H9 (cell line): ENCODE measurements at regions not wholly inside any gene's neighbourhood (a gene's known extent, or its start where the extent isn't known, plus 50 kb on each side); places are given as distances from the start of the nearest gene placed in this dataset.
"Not testable (repeated sequence)": the region's sequence is repeated elsewhere in the genome, so short reads cannot be mapped to it uniquely, and the experiment has no call there.

Experiments
- DNase-seq: peaks from one replicate; pipeline ENCODE4 v3.0.0-alpha.2; 2017
- H2AFZ ChIP-seq: one replicate; pipeline ENCODE4 v1.6.1; 2013; ENCODE audit warnings: mild to moderate bottlenecking, low read length, control low read depth, moderate library complexity
- H2AK5ac ChIP-seq: 2 replicates; pipeline ENCODE4 v1.6.1; 2013; ENCODE audit warnings: low read length, control low read depth, mixed read lengths; ENCODE audit not compliant: insufficient read length
- H2BK120ac ChIP-seq: one replicate; pipeline ENCODE4 v1.6.1; 2013; ENCODE audit warnings: low read depth, mild to moderate bottlenecking, low read length, control low read depth, inconsistent platforms; ENCODE audit not compliant: poor library complexity, severe bottlenecking
- H2BK12ac ChIP-seq: 2 replicates; pipeline ENCODE4 v1.6.1; 2013; ENCODE audit warnings: low read length, control low read depth, mixed read lengths, low read depth; ENCODE audit not compliant: insufficient read length
- H2BK15ac ChIP-seq: 2 replicates; pipeline ENCODE4 v1.6.1; 2013; ENCODE audit warnings: low read depth, low read length, control low read depth
- H2BK20ac ChIP-seq: one replicate; pipeline ENCODE4 v1.6.1; 2013; ENCODE audit warnings: low read depth, mild to moderate bottlenecking, low read length, control low read depth, inconsistent platforms; ENCODE audit not compliant: poor library complexity, severe bottlenecking
- H2BK5ac ChIP-seq: 2 replicates; pipeline ENCODE4 v1.6.1; 2013; ENCODE audit warnings: low read length, control low read depth, mixed read lengths; ENCODE audit not compliant: insufficient read length
- H3K14ac ChIP-seq: 2 replicates; pipeline ENCODE4 v1.6.1; 2013; ENCODE audit warnings: low read length, control low read depth; ENCODE audit not compliant: insufficient read depth
- H3K18ac ChIP-seq: 2 replicates; pipeline ENCODE4 v1.6.1; 2013; ENCODE audit warnings: low read depth, mild to moderate bottlenecking, mixed read lengths, low read length, control low read depth; ENCODE audit not compliant: insufficient read length
- H3K23ac ChIP-seq: 2 replicates; pipeline ENCODE4 v1.6.1; 2013; ENCODE audit warnings: low read length, control low read depth, mixed read lengths, low read depth; ENCODE audit not compliant: insufficient read length
- H3K23me2 ChIP-seq: 2 replicates; pipeline ENCODE4 v1.6.1; 2013; ENCODE audit warnings: low read depth, mild to moderate bottlenecking, mixed read lengths, low read length, control low read depth; ENCODE audit not compliant: insufficient read length, poor library complexity, severe bottlenecking
- H3K27ac ChIP-seq: 2 replicates; pipeline ENCODE4 v1.5.1; 2013; ENCODE audit warnings: low read length, control low read depth, mixed read lengths, low read depth; ENCODE audit not compliant: insufficient read length
- H3K27me3 ChIP-seq: 2 replicates; pipeline ENCODE4 v1.6.1; 2013; ENCODE audit warnings: low read length, control low read depth, inconsistent platforms; ENCODE audit not compliant: insufficient read depth
- H3K4ac ChIP-seq: 2 replicates; pipeline ENCODE4 v1.6.1; 2013; ENCODE audit warnings: low read depth, mild to moderate bottlenecking, control low read depth, inconsistent platforms, low read length, moderate library complexity
- H3K4me1 ChIP-seq: 2 replicates; pipeline ENCODE4 v1.6.1; 2013; ENCODE audit warnings: low read length, control low read depth, inconsistent platforms; ENCODE audit not compliant: insufficient read depth
- H3K4me2 ChIP-seq: 2 replicates; pipeline ENCODE4 v1.6.1; 2013; ENCODE audit warnings: low read length, control low read depth, mixed read lengths; ENCODE audit not compliant: insufficient read length, insufficient read depth
- H3K56ac ChIP-seq: 2 replicates; pipeline ENCODE4 v1.6.1; 2013; ENCODE audit warnings: low read depth, mild to moderate bottlenecking, mixed read lengths, low read length, control low read depth; ENCODE audit not compliant: insufficient read length
- H3K79me1 ChIP-seq: 2 replicates; pipeline ENCODE4 v1.6.1; 2013; ENCODE audit warnings: low read depth, mild to moderate bottlenecking, moderate library complexity, low read length, control low read depth, inconsistent platforms; ENCODE audit not compliant: insufficient read depth, poor library complexity, severe bottlenecking
- H3K79me2 ChIP-seq: 2 replicates; pipeline ENCODE4 v1.6.1; 2013; ENCODE audit warnings: low read length, control low read depth, inconsistent platforms; ENCODE audit not compliant: insufficient read depth
- H3K9ac ChIP-seq: 2 replicates; pipeline ENCODE4 v1.6.1; 2013; ENCODE audit warnings: low read length, control low read depth, mixed read lengths; ENCODE audit not compliant: insufficient read length; ENCODE audit errors: extremely low read depth
- H3K9me3 ChIP-seq: one replicate; pipeline ENCODE4 v1.6.1; 2013; ENCODE audit warnings: low read depth, low read length, inconsistent platforms; ENCODE audit not compliant: control insufficient read depth
- H3T11ph ChIP-seq: one replicate; pipeline ENCODE4 v1.6.1; 2013; ENCODE audit warnings: mild to moderate bottlenecking, low read length, control low read depth, inconsistent platforms
- H4K20me1 ChIP-seq: one replicate; pipeline ENCODE4 v1.6.1; 2013; ENCODE audit not compliant: control insufficient read depth, insufficient read length, insufficient read depth
- H4K5ac ChIP-seq: 2 replicates; pipeline ENCODE4 v1.6.1; 2013; ENCODE audit warnings: low read depth, mild to moderate bottlenecking, mixed read lengths, low read length, control low read depth; ENCODE audit not compliant: insufficient read length
- H4K8ac ChIP-seq: replicated peaks from 2 replicates; pipeline ENCODE4 v1.6.1; 2013; ENCODE audit warnings: low read length, control low read depth, mixed read lengths, low read depth; ENCODE audit not compliant: insufficient read length
- H4K91ac ChIP-seq: 2 replicates; pipeline ENCODE4 v1.6.1; 2013; ENCODE audit warnings: low read depth, mild to moderate bottlenecking, moderate library complexity, mixed read lengths, low read length, control low read depth; ENCODE audit not compliant: insufficient read length
- H3K27ac Mint-ChIP-seq, 3 experiments: 2 replicates in 2 of 3; 3 replicates in 1 of 3; pipeline ENCODE4 v1.8.0; 2020 to 2021; ENCODE audit warnings: mixed read lengths in 3 of 3, mild to moderate bottlenecking in 1 of 3, moderate library complexity in 1 of 3
- H3K27me3 Mint-ChIP-seq: 2 replicates; pipeline ENCODE4 v1.8.0; 2021; ENCODE audit warnings: low read depth, mild to moderate bottlenecking, moderate library complexity, mixed read lengths
- H3K36me3 Mint-ChIP-seq, 3 experiments: 2 replicates in 2 of 3; 3 replicates in 1 of 3; pipeline ENCODE4 v1.8.0; 2020 to 2021; ENCODE audit warnings: low read depth in 3 of 3, mixed read lengths in 3 of 3; ENCODE audit not compliant: insufficient read depth in 1 of 3
- H3K4me1 Mint-ChIP-seq, 2 experiments: 2 replicates each; pipeline ENCODE4 v1.8.0; 2020; ENCODE audit warnings: mixed read lengths in 2 of 2
- H3K4me3 Mint-ChIP-seq, 2 experiments: 2 replicates in 1 of 2; 3 replicates in 1 of 2; pipeline ENCODE4 v1.8.0; 2020 to 2021; ENCODE audit warnings: mild to moderate bottlenecking in 2 of 2, mixed read lengths in 2 of 2, moderate library complexity in 1 of 2
- H3K9me3 Mint-ChIP-seq, 2 experiments: 2 replicates in 1 of 2; 3 replicates in 1 of 2; pipeline ENCODE4 v1.8.0; 2020; ENCODE audit warnings: mild to moderate bottlenecking in 2 of 2, mixed read lengths in 2 of 2, moderate library complexity in 1 of 2
- WGBS: extraction: QIAGEN DNeasy Blood & Tissue Kit; methylation state at CpG from one replicate; pipeline ENCODE4 v1.1.7; 2013; ENCODE audit warnings: missing lambda C conversion rate, low lambda C conversion rate, mixed read lengths; ENCODE audit not compliant: insufficient read length; ENCODE audit errors: extremely low coverage; 5-methylcytosine and 5-hydroxymethylcytosine counted together

DNA sequence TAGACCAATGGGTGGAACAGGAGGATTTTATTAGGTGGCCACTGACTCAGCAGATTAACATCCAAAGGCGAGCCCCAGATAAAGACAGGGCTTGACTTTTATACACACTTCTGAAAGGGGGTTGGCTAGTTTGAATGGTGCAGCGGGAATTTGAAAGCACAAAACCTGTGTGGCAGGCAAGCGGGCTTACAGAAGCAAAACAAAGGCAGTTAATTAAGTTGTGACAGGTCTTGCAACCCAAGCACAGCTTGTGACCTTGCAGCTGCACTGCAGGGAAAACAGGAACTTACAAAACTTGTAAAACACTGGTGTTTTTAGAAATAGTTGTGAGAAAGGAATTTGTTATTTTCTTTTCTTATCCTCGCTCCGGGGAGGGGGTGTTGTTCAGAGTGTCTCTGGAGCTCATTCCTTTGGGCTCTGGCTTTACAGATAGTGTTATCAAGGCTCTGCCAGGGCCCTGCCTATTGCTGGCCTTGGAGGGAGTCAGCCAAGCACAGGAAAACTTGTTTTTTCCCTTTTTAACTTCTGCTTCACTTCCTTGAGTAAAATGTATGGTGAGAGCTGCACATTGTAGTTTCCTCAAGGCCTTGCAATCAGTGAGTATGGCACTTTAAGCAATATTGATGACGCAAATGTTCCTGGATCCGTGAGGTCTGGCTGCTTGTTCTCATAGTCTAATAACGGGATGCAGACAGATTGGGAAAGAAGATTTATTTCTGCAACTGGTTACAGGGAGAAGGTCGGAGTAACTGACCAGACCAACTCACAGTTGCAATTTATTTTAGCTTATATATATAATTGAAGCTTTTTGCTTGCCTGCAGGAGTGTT is 536.6 kb downstream of the TGIF2LX start:
- H2BK12ac ChIP-seq, H4K5ac ChIP-seq, H4K20me1 ChIP-seq, H3K27me3 ChIP-seq, H3K79me2 ChIP-seq, DNase-seq, H4K91ac ChIP-seq, H3K18ac ChIP-seq, H3K4me3 Mint-ChIP-seq, H3K9ac ChIP-seq, H3K27ac Mint-ChIP-seq, H3K27ac ChIP-seq, H2AFZ ChIP-seq, H3T11ph ChIP-seq, H2AK5ac ChIP-seq, H3K56ac ChIP-seq, H2BK15ac ChIP-seq, H3K27me3 Mint-ChIP-seq, H3K4me2 ChIP-seq, H2BK5ac ChIP-seq, H4K8ac ChIP-seq, H3K9me3 ChIP-seq, H3K4me1 ChIP-seq, H3K79me1 ChIP-seq, H3K23me2 ChIP-seq, H2BK120ac ChIP-seq, H3K4ac ChIP-seq, H3K23ac ChIP-seq, H3K14ac ChIP-seq, H2BK20ac ChIP-seq: not testable (repeated sequence)
- peaks cover 12 to 13% of the 10 kb centered on the region in 2 experiments for H3K4me1 Mint-ChIP-seq
- peaks cover 17 to 21% of the 10 kb centered on the region in 2 experiments for H3K9me3 Mint-ChIP-seq
- WGBS = no CpG with 5 or more reads among the region's 9 CpGs
- H3K36me3 Mint-ChIP-seq = peaks cover 16 to 26% (median 16%) of the 10 kb centered on the region in 3 experiments

DNA sequence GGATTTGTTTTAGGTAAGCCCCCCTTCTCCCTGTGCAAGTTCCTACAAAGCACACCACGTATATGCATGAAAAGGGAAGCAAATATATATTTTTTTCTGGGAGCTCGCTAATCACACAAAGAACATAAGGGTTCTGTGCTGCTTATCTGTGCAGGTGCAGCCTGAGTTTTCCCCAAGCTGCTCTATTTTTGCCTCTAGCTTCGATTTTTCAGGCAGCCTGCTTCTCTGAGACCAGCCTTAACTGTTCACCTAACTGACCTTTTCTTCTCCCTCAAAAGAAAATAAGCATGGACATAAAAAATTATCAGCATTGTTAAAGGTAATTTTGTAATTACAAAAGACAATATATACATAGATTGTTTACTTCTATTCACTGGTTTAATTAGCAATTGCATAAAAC is 552.7 kb downstream of the TGIF2LX start:
- not testable (repeated sequence) for H3K79me2 ChIP-seq, H3K9ac ChIP-seq, H2BK120ac ChIP-seq, H3K36me3 Mint-ChIP-seq, H3K27ac ChIP-seq, H3K18ac ChIP-seq, H3K9me3 ChIP-seq, H4K91ac ChIP-seq, H2BK20ac ChIP-seq, H4K5ac ChIP-seq, H2AK5ac ChIP-seq, H3K4me2 ChIP-seq, H2BK12ac ChIP-seq, H3K27me3 ChIP-seq, H4K8ac ChIP-seq, H3K23me2 ChIP-seq, DNase-seq, H2AFZ ChIP-seq, H2BK15ac ChIP-seq, H3K27me3 Mint-ChIP-seq, H3K4ac ChIP-seq, H3K9me3 Mint-ChIP-seq, H3K79me1 ChIP-seq, H3K27ac Mint-ChIP-seq, H3T11ph ChIP-seq, H2BK5ac ChIP-seq, H3K4me1 ChIP-seq, H4K20me1 ChIP-seq, H3K56ac ChIP-seq, H3K4me1 Mint-ChIP-seq, H3K14ac ChIP-seq, H3K4me3 Mint-ChIP-seq, H3K23ac ChIP-seq
- no CpG with 5 or more reads among the region's 3 CpGs for WGBS
